Prostate gland (tissue), 2 donors: ENCODE measurements at regions not wholly inside any gene's neighbourhood (a gene's known extent, or its start where the extent isn't known, plus 50 kb on each side); places are given as distances from the start of the nearest gene placed in this dataset.

ENCODE experiments used
- CTCF ChIP-seq, 4 experiments: fragments of 200-600 bp in 2 of 4; fragments of 450-650 bp in 2 of 4; sonication (generic) in 2 of 4; IDR thresholded peaks; 1 replicate in 3 of 4; 2 replicates in 1 of 4; pipeline ENCODE4 v1.5.1; 2016 to 2019; ENCODE audit warnings: antibody characterized with exemption in 4 of 4, mild to moderate bottlenecking in 2 of 4, moderate library complexity in 2 of 4
- POLR2A ChIP-seq: fragments of 450-650 bp; IDR thresholded peaks from one replicate; pipeline ENCODE4 v1.6.1; 2016; ENCODE audit warnings: antibody characterized with exemption, mild to moderate bottlenecking

- no peak for TF ChIP-seq POLR2A
- TF ChIP-seq CTCF (IDR thresholded peaks at IDR 0.05) = no peak
Observed at GRCh38 chr16:86872833-86873232, 294.5 kb downstream of the FOXL1 start.
